HT1080 (cell line): ENCODE measurements at regions not wholly inside any gene's neighbourhood (a gene's known extent, or its start where the extent isn't known, plus 50 kb on each side); places are given as distances from the start of the nearest gene placed in this dataset.
"Not testable (repeated sequence)": the region's sequence is repeated elsewhere in the genome, so short reads cannot be mapped to it uniquely, and the experiment has no call there.

Experiments used
- DNase-seq: peaks from one replicate; pipeline ENCODE4 v3.0.0-alpha.2; 2015; ENCODE audit warnings: low read depth

DNA sequence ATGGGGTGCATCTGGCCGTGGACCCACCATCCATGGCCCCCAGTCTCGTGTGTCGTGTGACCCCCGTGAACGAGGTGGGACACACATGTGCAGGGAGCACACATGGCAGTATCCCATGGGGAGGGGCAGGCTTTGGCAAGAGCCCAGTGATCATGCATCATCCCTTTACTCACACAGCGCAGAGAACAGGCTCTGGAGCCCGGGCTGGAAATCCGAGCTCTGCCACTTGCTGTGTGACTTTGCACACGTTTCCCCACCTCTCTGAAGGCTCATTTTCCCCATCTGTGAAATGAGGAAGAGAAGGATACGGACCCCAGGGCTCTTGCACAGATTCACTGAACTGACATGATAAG, 119.9 kb downstream of the PHETA1 start:
- DNase-seq = peak; percentile 31

DNA sequence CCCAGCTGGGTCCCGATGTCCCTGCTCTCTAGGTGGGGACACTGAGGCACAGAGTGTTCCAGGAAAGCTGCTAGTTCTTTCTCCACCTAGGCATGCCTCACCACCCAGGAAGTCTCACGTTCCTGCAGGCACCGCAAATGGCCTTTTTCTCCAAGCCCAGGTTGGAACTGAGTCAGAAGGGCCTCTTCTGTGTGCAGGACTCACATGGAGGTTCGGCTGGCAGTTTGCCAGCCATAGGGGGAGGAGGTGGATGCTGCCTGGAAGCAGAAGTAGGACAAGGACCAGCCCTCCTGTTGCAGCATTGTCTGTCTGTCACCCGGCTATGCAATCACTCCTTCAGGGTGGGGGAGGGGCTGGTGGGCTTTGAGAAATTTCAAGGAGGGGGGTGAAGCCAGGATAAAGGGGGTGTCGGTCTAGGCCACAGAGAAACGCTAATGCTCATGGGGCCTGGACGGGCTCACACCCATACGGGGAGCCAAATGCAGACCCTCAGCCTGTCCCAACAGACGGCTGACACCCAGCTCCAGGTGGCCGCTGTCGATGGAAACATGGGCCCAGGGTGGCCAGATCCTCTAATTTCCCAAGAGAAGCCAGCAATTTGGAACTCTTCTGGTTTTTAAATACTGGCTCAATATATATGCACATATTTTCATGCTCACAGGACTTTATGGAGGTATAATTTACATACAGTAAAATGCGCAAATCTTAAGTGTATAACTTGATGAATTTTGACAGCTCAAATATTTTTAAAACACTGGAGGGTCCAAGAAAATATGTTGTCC, 120.5 kb downstream of the PHETA1 start:
- DNase-seq = peak; percentile 18

DNA sequence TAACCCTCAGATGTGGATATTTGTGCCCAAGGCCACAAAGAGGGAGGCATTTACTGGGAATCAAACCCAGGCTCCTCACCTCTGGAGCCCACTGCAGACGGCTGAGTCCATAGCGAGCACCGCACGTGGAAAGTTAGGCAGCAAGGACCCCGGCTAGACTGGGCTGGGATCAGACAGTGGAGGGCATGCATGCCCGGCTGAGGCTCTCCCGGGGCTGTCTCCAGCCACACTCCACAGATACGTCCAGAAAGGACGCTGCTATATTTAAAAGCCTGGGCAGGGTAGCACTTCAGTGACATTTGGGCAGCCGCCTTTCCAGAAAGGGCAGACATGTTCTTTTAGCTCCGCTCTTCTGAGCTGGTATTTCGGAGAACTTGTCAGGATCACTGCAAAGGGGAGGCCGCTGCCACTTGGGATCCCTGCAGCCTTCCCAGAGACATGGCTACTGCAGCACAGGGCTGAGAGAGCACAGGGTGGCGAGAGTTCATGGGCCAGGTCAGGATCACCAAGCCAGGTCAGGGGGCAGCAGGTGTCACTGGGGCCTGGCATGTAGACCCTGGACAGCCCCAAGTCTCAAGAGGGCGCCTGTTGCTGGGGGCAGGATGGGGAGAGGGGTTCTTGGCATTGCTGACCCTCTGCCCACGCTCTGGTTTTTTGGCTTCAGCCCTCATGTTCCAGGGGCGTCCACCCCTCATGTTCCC, 121.7 kb downstream of the PHETA1 start:
- DNase-seq = no peak

DNA sequence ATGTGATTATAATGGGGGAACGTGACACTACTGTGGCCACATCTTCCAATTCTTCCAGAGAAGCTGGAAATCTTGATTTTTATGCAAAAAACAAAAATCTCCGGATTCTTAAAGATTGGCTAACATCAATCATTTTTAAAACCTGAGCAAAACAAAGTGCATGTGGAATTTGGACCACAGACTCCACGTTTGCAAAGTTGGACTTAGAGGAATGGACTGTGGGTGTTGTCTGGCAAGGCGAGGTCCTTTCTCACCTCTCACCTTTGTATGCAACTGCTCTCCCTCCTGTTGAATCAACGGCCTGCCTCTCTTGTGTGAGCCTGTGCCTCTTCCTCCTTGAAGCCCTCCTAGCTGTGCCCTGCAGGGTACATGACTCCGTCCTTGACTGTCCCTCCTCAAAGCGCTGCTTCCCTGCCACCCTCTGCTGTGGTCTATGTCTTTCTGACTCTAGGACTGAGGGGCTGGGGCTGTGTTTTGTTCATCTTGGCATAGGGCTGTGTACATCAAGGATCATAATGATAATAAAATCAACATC, 122.4 kb downstream of the PHETA1 start:
- DNase-seq = no peak

DNA sequence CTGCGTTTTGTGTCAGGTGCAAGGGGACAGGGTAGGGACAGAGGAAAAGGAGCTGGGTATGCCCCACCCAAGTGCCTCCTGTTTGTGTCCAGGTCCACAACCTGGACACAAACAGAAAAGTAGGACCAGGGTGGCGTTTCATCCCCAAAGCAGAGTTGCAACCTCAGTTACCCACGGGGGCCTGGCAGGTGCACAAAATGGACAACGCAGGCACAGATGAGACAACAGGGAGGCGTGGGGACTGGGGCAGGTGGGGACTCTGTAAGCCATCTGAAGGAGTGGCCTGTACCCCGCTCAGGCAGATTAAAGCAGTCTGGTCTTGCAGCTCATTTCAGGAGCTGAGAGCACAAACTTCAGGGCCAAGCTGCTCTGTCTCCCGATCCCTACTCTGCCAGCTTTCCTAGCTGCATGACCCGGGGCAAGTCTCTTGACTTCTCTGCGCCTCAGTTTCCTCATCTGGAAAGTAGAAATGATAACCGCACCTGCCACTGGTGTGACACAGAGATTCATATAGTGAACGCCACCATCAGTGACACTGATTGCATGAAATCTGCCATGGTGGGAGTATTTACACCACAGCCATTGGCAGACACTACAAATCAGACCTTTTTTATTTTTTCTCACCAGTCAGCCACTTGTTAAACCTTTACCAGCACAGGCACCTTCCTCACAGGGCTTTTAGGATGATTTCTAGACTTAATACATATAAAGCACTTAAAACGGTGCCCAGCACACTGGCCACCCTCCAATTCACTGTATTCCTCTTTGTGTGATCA, 123.0 kb downstream of the PHETA1 start:
- no peak for DNase-seq

DNA sequence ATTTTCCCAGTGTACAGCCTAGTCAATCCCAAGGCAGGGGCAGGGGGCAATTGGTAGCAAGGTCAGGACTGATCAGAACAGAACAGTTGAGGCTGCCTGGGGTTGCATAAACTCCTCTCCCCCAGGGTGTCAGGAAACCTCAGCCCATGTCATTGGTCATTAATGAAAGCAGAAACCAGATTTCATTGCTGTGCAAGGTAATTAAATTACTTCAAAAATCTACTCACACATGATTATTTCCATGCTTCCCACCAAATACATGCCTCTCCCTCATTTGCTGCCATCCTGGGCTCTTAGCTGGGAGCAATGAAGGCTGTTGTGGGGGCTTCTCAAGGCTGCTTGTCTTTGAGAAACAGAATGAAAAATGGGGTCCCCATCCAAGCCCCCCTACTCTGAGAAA, 124.2 kb downstream of the PHETA1 start:
- no peak for DNase-seq

DNA sequence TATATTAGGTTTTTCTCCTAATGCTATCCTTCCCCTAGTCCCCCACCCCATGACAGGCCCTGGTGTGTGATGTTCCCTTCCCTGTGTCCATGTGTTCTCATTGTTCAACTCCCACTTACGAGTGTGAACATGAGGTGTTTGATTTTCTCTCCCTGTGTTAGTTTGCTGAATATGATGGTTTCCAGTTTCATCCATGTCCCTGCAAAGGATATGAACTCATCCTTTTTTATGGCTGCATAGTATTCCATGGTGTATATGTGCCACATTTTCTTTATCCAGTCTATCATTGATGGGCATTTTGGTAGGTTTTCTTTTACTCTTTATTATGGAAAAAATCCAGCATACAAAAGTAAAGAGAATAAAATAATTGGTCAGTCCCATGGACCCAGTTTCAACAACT, 126.1 kb downstream of the PHETA1 start:
- DNase-seq = not testable (repeated sequence)

DNA sequence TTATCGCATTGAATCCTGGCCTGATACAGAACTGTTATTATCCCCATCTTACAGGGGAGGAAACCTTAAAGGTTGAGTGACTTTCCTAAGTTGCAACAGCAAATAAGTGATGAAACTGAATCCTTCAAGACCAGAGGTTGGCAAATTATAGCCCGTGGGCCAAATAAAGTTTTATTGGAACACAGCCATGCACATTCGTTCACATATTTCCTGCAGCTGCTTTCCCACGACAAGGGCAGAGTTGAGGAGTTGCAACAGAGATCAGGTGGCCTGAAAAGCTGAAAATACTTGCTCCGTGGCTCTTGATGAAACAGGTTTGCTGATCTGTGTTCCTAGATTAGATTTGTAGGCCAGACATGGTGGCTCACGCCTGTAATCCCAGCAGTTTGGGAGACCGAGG, 126.7 kb downstream of the PHETA1 start:
- no peak for DNase-seq

DNA sequence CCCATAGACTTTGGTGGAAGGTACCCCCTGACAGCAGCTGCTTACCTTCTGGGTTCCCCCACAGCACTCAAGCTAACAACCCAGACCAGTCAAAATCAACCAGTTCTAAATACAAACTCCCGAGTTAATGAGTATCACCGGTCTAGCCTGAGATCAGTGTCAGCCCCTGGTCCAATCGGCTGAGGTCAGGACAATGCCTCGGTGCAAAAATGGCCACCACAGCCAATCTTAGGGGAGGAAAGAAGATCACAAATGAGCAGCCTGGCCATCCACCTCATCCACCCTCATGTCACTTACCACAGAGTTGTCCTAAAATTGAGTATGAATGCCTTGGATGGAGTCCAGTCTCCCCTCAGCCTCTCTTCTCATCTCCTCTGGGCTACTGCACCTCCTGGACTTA, 128.5 kb downstream of the PHETA1 start:
- no peak for DNase-seq

DNA sequence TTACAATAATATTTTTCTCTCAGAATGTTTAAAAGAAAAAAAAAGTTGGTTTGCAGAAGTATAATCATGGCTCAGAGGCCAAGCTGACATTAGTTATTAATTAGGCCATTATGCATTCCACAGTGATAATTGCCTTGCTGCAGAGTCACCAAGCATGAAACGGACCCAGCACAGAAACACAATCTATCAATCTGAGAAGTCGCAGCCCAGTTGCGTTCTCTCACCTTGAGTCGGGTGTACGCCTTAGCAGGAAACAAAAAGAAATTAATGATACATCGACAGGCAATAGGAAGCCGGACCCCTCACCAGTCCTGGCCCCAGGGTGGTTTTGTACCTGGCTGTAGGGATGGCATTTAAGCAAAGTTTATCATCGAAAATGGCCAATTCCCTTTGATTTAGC, 129.7 kb downstream of the PHETA1 start:
- no peak for DNase-seq

DNA sequence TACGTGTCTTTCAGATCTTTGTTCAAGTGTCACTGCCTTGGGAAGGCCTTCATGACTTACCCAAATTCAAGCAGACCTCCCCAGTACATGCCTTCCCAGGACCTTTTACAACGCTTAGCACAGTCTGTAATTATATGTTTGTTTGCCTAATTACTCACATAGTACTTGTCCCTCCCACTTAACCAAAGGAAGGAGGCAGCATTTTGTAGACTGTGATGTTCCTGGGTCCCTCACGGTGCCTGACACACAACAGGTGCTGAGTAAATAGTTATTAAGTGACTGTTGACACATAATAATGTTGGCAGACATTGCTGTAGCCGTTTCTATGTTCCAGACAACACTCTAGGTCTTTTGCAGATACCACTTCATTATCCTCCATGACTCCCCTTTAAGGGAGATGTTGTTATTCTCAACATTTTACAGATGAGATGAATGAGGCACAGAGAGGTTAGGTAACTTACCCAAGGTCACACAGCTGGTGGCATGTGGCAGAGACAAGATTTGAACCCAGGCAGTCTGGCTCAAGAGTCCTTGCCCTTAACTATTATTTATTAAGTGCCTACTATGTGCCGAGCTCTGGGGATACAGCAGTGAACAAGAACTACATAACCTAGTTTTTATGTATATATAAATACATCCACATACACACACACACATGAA, 130.7 kb downstream of the PHETA1 start:
- DNase-seq = no peak

DNA sequence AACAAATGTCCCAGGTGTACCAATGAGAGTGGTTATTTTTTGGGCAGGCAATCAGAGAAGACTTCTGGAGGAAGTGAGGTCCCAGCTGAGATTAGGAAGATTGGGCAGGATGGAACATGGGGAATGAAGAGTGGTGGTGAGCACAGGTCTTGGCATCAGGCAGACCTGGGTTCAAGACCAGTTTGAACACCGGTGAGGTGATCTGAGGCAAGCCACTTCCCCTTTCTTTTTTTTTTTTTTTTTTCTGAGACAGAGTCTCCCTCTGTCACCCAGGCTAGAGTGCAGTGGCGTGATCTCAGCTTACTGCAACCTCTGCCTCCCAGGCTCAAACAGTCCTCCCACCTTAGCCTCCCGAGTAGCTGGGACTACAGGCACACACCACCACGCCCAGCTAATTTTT, 134.4 kb downstream of the PHETA1 start:
- DNase-seq = not testable (repeated sequence)

DNA sequence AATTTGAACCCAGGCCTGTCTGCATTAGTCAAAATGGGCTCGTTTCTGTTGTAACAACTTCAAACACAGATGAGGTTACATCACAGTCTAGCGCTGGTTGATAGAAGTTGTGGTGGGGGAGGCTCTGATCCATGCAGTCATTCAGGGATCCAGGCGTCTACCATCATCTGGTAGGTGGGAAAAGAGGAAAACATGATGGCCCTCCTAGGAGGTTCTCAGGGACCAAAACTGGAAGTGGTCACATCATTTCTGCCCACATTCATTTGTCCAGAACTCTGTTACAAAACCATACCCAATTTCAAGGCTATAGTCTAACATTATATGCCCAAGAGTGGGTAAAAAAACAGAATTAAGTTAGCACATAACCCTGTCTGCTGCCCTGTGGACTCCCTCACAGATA, 135.1 kb downstream of the PHETA1 start:
- DNase-seq = no peak

DNA sequence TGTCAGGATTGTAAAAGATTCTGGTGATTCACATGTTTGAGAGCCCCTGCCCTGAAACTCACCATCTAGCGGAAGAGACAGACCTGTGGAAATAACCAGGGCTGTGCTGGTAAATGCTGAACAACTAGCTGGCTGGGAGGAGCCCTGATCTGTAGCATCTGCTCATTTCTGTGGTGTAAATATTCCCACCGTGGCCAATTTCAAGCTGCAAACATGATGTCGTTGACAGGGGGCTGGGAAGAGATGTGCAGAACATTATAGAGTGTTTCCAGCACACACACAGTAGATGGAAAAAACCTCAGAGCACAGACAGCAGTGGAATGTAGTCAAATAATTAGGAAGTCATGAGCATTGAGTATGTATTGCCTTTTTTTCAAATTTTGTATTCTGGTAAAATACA, 138.2 kb downstream of the PHETA1 start:
- DNase-seq = no peak

DNA sequence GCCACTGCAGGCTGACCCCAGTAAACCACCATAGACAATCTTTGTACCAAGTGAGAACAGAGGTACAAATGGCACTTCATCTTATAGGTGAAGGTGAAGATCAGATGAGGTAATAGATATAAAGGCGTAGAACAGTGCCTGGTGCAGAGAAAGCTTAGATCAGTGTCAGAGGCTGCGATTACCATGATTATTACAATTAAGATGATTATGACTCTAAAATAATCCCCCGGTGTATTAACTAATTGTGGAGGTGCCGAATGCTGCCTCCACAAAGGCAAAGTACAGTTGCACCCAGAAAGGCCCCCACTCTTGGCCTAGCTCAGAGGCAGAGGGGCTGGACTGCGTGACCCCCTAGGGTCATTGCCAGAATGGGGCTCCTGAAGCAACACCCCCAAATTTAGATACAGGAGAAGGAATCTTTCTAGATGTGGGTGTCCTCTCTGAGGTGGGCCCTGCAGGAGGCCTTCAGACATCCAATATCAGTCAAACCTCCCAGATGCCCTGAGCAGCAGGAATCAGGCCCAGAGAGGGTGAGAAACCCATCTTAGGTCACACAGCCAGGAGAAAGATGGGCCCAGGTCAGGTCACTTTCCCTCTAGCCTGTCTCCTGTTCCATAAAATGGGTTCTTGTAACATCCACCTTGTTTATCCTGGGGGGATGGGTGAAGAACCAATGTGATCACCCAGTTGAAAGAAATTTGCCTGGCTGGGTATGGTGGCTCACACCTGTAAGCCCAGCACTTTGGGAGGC, 139.8 kb downstream of the PHETA1 start:
- DNase-seq = no peak

DNA sequence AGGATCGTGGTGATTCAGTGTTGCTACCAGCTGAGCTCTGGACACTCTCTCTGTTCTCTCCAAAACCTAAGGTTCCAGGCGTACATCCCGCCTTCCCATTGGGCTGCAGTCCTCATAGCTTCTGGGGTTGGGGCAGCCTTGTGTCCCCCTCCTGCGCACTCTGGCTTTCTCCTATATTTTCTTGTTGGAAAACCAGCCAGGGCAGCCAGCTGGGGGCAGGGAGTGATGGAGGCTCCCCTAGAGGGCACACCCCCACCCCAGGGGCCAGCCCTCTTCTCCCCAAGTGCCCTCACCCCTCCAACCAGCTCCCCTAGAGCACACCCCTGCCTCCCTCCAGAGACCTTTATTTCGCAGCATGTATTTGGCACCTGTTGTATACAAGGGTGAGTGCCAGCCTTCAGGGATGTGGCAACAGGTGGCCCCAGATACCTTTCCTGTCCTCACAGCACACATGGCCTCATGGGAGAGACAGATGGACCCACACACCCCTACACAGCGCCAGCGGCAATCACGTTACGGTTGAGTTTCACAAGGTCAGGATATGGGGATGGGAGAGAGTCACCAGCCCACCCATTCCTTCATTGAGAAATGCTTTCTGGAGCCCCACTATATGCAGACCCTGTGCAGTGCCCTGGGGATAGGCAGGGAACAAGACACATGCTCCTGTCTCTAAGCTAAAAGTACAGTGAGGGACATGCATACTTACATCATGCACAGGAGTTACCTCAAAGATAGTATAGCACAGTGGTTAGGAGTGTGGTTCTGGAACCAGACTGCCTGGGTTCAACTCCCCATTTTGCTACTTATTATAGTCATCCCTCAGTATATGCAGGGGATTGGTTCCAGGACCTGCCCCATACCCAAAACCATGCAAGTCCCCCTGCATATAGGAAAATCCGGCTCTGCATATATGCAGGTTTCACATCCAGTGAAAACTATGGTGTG, 141.1 kb downstream of the PHETA1 start:
- peak; percentile 4 for DNase-seq

DNA sequence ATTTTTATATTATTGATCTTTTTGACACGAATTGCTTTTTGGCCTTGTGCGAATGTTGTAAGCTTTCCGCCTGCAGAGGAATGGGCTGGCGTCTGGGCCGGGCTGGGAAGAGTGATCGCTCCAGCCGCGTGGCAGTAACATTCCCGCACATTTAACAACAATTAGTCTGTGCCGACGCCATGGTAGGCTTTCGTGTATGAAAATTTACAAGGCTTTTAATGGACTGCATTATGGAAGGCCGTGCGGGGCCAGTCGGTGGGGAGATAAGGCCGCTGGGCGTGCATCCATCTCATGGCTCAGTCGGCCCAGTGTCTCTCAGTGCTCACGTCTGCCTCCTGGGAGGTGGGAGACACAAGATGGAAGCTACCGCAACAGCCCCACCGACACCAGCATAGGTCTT, 142.2 kb downstream of the PHETA1 start:
- DNase-seq = no peak

DNA sequence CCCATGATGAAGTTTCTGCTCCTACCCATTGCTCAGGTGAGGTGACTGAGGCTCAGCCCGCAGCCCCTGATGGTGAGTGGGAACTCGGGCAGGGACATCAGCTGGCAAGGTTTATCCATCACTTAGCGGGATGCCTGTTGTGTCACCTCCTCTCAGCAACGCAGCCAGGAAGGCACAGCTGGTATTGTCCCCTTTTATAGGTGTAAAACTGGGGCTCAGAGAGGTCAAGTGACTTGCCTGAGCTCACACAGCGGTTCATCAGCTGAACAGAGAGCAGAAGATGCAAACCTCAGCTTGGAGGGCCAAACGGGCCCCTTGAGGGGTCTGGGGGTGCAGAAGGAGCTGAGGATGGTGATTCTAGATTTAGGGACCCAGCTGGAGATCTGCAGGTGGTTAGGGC, 143.6 kb downstream of the PHETA1 start:
- DNase-seq = no peak

DNA sequence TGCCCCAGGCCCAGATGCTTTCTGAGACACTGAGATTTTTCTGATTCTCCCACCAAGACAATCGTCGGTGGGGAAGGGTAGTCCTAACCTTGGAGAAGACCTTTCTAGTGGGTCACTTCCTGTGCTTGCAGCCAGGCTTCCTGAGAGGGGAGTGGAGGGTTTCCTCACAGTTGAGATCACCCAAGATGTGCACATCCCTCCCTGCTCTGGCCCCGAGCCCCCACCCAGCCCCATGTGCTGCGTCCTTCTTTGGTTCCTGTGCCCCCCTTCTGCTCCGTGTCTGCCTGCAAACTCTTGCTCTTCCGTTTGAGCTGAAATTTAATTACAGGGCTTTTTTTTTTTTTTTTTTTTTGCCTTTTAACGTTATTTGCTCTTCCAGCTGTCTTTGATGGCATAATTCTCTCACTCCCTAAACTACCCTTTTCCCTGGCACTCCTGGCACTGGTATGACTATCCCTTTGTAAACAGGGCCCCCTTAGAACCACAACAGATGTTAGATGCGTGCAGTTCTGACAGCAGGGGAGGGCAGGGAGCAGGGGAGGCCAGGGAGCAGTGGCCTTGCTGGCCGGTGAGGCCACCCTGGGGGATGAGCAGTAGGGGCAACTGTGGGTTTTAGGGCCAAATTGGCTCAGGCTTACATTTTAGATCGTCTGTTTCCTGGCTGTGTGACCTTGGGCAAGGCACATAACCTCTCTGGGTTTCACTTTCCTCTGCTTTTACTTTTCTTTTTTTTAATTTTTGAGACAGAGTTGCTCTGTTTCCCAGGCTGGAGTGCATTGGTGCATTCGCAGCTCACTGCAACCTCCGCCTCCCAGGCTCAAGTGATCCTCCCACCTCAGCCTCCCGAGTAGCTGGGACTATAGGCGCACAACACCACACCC, 144.5 kb downstream of the PHETA1 start:
- DNase-seq = no peak
